GM21576 (cell line): ENCODE measurements at regions not wholly inside any gene's neighbourhood (a gene's known extent, or its start where the extent isn't known, plus 50 kb on each side); places are given as distances from the start of the nearest gene placed in this dataset.
"Not testable (repeated sequence)": the region's sequence is repeated elsewhere in the genome, so short reads cannot be mapped to it uniquely, and the experiment has no call there.

Experiments used
- ATAC-seq: cut with Tn5 transposase; IDR thresholded peaks from one replicate; pipeline ENCODE4 v1.9.1; 2021; ENCODE audit warnings: mild to moderate bottlenecking, moderate library complexity; ENCODE audit not compliant: unreplicated experiment

GRCh38 chr3:6612034-6612616 is 248.8 kb upstream of the GRM7 start:
- ATAC-seq, result no peak

- ATAC-seq, result no peak
Measured at GRCh38 chr3:6622260-6622659, 238.7 kb upstream of the GRM7 start.

GRCh38 chr3:6622712-6623111 is 238.2 kb upstream of the GRM7 start:
- no peak for ATAC-seq

GRCh38 chr3:6631376-6631775 is 229.5 kb upstream of the GRM7 start:
- no peak for ATAC-seq

GRCh38 chr3:6640907-6641306 is 220.0 kb upstream of the GRM7 start:
- no peak for ATAC-seq

- no peak for ATAC-seq
Measured at GRCh38 chr3:6644070-6644929, 216.6 kb upstream of the GRM7 start.

GRCh38 chr3:6654670-6655069 is 206.2 kb upstream of the GRM7 start:
- ATAC-seq, result no peak

- no peak for ATAC-seq
Measured at GRCh38 chr3:6655275-6655674, 205.6 kb upstream of the GRM7 start.

- ATAC-seq, result no peak
Measured at GRCh38 chr3:6657591-6657990, 203.3 kb upstream of the GRM7 start.

- ATAC-seq, result no peak
Measured at GRCh38 chr3:6667354-6667753, 193.6 kb upstream of the GRM7 start.

- no peak for ATAC-seq
Measured at GRCh38 chr3:6671363-6671762, 189.6 kb upstream of the GRM7 start.

- no peak for ATAC-seq
Measured at GRCh38 chr3:6679510-6679909, 181.4 kb upstream of the GRM7 start.

GRCh38 chr3:6680119-6680806 is 180.7 kb upstream of the GRM7 start:
- peak; percentile 98 for ATAC-seq

- ATAC-seq, result no peak
Measured at GRCh38 chr3:6697285-6697684, 163.6 kb upstream of the GRM7 start.

- no peak for ATAC-seq
Measured at GRCh38 chr3:6697722-6698121, 163.2 kb upstream of the GRM7 start.

GRCh38 chr3:6704817-6705216 is 156.1 kb upstream of the GRM7 start:
- not testable (repeated sequence) for ATAC-seq

GRCh38 chr3:6706777-6707176 is 154.1 kb upstream of the GRM7 start:
- no peak for ATAC-seq

GRCh38 chr3:6709178-6709577 is 151.7 kb upstream of the GRM7 start:
- ATAC-seq, result no peak

GRCh38 chr3:6714962-6715361 is 146.0 kb upstream of the GRM7 start:
- no peak for ATAC-seq

GRCh38 chr3:6716420-6716819 is 144.5 kb upstream of the GRM7 start:
- no peak for ATAC-seq

- peak; percentile 96 for ATAC-seq
Measured at GRCh38 chr3:6717026-6717943, 143.6 kb upstream of the GRM7 start.
